EL (cell line): ENCODE measurements at regions not wholly inside any gene's neighbourhood (a gene's known extent, or its start where the extent isn't known, plus 50 kb on each side); places are given as distances from the start of the nearest gene placed in this dataset.

Source experiments
- DNase-seq: peaks from one replicate; pipeline ENCODE4 v3.0.0-alpha.2; 2016

- DNase-seq = no peak
Measured at GRCh38 chr6:1054653-1055014, 257.3 kb upstream of the FOXQ1 start.

GRCh38 chr6:1053586-1053985 is 258.3 kb upstream of the FOXQ1 start:
- no peak for DNase-seq

DNA sequence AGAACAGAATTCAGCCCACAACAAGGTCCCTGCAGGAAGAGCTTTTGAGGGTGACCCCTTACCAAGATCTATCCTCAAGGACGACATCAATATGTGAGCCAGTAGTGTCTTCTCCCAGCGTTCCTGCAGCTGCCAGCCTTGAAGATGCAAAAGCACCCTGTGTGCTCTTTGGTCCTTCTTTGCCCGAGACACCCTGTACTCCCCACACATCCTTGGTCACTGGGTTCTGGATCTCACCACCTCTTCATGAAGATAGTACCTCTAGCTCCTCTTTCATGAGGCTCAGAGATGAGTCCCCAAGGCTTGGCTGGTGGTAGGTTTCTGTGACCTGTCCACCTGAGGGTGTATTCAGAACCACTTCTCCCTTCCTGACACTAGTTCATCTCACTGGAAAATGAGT is 259.6 kb upstream of the FOXQ1 start:
- no peak for DNase-seq

GRCh38 chr6:1049900-1050299 is 262.0 kb upstream of the FOXQ1 start:
- DNase-seq = no peak

- DNase-seq = no peak
Measured at GRCh38 chr6:1049170-1049569, 262.7 kb upstream of the FOXQ1 start.

DNA sequence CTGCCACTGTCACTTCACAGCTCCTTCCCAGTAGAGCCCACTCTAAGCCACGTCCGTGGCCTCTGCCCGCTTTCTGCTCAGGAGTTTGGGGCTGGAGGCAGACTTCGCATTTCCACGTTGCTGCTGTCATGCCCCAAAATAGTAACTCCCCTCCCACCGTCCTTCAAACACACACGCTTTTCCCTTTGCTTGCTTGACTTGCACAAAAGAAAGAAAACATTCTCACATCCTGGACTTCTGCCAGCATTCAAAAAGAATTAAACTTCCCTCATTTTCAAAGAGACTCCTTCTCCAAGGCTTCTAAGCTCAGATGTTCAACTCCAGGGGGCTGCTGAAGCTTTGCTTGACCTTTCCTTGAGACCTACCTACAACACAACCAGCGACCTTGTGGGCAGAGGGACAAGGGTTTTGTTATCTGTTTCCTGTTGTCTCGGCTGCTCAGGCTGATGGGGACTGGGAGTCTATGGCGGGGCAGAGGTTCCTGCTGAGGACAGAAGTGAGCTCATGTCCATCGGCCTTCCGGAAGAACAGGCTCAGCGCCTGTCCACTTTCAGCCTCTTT is 263.8 kb upstream of the FOXQ1 start:
- no peak for DNase-seq

DNA sequence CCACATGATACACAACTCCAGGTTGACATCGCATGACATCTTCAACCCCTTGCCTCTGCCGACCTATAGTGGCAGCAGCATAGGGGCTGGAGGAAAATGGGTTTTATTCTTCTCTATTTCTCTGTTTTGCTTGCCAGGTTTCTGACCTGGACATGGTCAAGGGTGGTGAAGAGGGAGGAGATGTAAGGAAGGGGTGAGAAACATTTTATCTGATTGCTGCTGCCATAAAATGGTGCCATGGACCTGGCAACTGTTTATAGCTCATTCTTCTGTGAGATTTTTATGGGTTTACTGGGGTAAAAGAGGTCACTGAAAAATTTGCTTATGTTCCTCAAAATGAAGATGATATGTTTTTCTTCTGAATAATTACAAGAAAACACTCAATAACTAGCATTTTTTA is 266.7 kb upstream of the FOXQ1 start:
- no peak for DNase-seq

GRCh38 chr6:1044040-1044836 is 267.7 kb upstream of the FOXQ1 start:
- no peak for DNase-seq

GRCh38 chr6:1043458-1043836 is 268.5 kb upstream of the FOXQ1 start:
- no peak for DNase-seq

DNA sequence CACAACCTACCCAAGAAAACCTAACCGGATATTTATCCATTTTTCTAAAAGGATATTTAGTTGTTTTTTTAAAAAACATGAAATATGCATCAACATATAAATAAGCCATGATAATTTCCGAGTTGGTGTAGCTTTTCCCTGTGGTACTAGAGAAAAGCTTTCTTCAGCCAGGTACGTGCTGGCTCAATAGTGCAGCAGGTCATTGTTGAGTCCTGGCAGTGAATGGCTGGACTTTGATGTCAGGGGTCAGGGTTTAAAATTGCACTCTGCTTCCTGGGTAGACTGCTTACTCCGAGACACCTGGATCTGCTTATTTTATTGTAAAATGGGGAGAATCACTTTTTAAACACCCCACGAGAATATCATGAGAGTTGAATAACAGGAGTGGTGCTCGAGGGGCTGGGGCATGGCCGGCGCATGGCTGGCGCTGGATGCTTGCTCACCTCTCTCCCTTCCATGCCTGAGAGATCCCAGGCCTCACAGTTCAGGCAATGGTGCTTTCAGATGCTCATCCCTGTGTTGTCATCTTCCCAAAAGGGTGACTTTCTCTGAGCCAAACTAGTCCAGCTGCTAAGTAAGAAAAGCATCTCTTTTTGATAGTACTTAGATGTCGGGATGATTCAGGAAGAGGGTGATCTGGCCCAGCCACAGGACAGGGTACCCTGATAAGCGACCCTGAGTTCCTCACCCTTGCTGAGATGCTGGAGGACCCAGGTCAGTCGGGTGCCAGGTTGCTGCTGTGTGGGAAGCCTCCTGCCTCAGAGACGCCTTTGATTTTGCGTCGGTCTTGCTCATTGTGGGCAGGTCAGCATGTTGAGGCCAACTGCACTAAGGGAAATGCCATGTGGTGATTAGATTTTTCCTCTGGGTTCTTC is 269.1 kb upstream of the FOXQ1 start:
- no peak for DNase-seq

DNA sequence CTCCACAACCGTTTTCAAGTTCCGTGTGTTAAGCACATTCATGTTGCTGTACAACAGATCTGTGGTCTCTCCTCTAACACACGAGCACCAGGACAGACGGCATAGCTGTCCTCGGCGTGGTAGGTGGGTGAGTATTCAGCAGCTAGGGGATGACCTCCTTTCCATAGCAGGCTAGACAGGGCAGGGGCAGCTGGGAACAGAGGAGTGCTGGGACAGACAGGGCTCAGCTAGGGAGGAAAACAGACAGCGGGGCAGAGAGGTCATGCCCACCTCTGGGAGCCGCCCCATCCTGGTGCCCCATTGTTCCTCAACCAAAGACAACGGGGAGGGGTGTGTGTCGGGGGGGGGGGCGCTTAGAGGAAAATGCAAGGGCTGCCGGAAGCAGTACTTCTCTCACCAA is 271.5 kb upstream of the FOXQ1 start:
- no peak for DNase-seq

- no peak for DNase-seq
Measured at GRCh38 chr6:1039746-1040145, 272.2 kb upstream of the FOXQ1 start.

- DNase-seq = no peak
Measured at GRCh38 chr6:1039191-1039590, 272.7 kb upstream of the FOXQ1 start.

GRCh38 chr6:1037430-1038202 is 274.3 kb upstream of the FOXQ1 start:
- no peak for DNase-seq

DNA sequence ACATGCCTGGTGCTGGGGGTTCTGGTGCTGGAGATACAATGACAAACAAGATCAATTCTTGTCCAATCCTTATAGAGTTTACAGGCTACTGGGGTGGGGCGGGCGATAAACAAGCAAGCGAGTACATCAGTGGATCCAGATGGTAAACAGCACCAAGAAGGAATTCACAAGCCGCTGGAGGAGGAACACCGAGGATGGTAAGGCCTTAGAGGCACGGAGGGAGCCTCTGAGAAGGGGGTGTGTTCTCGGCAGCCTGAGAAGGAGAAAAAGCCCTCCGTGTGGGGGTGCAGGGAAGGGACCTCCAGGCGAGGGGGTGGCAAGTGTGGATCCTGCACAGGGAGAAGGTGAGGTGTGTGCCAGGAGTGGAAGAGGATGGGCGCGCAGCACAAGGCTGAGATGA is 276.5 kb upstream of the FOXQ1 start:
- no peak for DNase-seq

DNA sequence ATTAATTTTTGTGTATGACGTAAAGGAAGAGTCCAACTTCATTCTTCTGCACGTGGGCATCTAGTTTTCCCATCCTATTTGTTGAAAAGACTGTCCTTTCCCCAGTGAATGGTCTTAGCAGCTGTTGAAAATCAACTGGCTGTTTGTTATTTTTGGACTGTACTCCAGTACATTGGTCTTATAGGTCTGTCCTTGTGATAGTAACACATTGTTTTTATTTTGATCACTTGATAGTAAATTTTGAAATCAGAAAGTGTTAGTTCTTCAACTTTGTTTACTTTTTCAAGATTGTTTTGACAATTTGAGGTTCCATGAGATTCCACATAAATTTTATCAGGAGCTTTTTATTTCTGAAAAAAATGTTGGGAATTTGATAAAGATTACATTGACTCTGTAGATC is 280.2 kb upstream of the FOXQ1 start:
- DNase-seq = no peak

DNA sequence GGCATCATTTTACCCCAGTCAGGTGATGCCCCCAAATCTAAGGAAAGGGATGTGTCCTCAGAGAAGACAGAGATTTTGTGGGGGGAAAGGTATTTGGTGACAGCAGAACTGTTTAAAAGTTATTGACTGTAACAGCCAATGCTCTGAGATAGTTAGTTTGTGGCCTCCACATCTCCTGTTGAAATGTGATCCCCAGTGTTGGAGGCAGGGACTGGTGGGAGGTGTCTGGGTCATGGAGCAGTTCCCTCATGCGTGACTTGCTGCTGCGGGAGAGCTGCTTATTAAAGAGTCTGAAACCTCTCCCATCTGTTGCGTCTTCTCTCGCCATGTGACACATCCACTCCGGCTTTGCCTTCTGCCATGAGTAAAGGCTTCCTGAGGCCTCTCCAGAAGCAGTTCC is 282.8 kb upstream of the FOXQ1 start:
- DNase-seq = no peak

DNA sequence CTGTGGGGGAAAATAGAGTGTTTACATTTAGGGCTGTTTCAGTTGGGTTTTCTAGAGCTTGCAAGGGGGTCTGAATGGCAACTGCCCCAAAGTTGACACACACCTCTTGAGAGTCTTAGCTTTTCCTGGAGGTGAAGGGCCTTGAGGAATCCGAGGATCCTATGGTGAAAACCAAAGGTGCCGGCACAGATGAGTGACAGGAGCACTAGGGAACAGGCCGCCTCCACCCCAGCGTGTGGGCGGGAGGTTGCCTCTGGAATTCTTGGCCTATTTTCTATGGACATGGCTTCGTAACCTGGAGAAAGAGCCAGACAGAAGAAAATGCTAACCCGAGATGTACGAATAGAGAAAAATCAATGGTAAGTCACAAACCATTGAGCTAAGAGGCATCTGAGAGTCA is 283.2 kb upstream of the FOXQ1 start:
- DNase-seq = no peak

DNA sequence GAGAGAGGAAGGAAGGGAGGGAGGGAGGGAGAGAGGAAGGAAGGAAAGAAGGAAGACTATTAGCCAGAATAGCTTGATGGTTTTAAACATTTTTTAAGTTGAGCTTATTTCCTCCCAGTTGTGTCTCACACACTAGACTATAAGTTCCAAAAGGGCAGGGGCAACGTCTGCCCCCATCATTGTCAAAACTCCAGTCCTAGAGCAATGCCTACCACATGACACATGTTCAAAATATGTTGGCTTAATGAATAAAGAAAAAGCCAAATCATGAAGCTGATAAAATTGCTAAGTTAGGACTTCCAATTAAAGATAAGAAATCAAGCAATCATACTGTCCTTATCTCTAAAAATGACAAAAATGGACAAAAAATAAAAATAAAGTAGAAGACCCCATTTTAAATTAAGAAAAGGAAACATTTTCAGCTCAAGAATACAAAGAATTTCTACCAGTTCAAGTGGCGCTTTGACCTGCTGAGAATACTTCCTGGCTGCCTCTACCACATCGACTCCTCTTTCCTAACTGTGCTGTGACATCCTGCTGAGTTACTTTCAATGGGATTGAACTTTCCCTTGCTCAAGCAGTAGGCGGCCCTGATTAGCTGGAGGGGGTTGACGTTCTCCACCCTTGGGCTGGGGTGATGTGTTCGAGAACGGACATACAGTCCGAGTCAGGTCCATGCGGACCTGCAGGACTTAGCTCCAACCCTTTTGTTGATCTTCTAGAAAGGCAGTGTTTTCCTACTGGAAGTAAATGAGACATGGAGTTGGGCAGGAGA is 283.9 kb upstream of the FOXQ1 start:
- peak; percentile 36 for DNase-seq

DNA sequence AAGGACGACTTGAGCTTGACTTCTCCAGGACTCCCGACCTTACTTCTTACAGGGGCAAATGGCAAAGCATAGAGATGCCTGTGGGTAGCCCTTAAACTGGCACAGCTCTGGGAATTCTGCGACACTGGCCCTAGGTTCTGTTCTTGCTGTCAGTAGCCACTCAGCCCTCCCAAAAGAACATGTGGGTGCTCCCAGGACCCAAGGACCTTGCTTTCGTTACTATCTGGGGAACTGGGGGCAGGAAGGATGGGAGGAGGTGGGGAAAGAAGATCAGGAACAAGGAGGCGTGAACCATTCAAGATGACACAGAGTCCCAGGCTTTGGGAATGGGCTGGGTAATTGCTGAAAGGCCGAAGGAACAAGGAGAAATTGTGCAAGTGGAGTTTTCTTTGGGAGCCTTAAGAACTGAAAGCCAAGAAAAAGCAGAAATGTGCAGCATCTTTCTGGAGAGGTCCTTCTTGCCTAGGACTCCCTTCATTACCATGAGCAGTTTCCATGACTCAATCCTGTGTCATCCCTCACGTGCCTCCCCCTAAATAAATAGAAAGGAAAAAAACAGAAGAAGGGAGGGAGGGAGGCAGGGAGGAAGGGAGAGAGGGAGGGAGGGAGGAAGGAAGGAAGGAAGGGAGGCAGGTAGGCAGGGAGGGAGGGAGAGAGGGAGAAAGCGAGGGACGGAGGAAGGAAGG is 284.6 kb upstream of the FOXQ1 start:
- DNase-seq = peak; percentile 80

DNA sequence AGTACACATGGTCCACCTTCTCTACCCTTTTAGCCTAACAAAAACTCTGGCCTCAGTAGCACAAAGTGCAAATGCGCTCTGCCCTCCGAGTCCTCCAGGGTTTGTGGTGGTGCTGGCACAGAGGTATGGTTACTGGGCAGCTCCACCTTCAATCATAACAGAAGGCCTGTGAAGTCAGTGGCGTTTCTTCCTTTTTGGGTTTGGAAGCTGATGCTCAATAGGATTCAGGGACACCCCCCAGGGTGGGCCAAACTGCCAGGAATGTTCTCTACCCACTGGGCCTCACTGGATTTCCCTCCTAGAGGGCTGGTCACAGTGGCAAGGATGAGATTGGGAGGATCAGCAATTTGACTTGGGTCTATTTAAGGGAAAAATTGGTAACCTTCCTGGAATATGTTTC is 286.1 kb upstream of the FOXQ1 start:
- DNase-seq = no peak

DNA sequence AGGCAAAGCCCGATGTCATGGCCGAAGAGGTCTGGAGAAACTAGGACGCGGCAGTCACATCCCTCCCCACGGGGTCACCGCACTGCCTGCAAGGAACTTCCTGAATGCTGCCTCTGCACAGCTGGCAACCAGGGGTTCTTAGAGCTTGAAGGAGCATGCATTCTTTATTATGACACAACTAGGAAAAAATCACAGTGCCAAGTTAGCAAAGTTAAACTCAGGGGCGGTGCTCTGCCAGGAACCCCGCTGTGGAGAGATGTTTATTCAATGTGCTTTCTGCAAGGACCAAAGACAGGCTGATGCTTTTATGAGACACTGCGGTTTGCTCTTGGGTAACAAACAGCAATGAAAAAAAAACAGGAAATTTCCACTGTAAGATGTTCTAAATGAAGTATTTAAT is 287.3 kb upstream of the FOXQ1 start:
- peak; percentile 92 for DNase-seq
